Stomach (tissue), 4 donors: ENCODE measurements at regions not wholly inside any gene's neighbourhood (a gene's known extent, or its start where the extent isn't known, plus 50 kb on each side); places are given as distances from the start of the nearest gene placed in this dataset.
"Not testable (repeated sequence)": the region's sequence is repeated elsewhere in the genome, so short reads cannot be mapped to it uniquely, and the experiment has no call there.

Source experiments
- CTCF ChIP-seq, 7 experiments: fragments of 450-650 bp in 4 of 7; fragments of 200-600 bp in 3 of 7; sonication (generic) in 3 of 7; IDR thresholded peaks; one replicate each; pipeline ENCODE4 v1.5.1; 2016 to 2019; ENCODE audit warnings: antibody characterized with exemption in 7 of 7, control low read depth in 2 of 7, mild to moderate bottlenecking in 1 of 7
- POLR2A ChIP-seq, 4 donors: fragments of 450-650 bp; IDR thresholded peaks; one replicate each; pipeline ENCODE4 v1.6.1; 2016; ENCODE audit warnings: antibody characterized with exemption in 4 of 4, control low read depth in 2 of 4, mild to moderate bottlenecking in 1 of 4, moderate library complexity in 1 of 4
- POLR2AphosphoS5 ChIP-seq, 3 donors: sonication (generic); formaldehyde crosslinking; IDR thresholded peaks; one replicate each; pipeline ENCODE4 v1.6.1; 2016; ENCODE audit warnings: antibody characterized with exemption in 3 of 3

GRCh38 chr13:64686536-64686935 lies 2543.6 kb downstream of the PCDH9 start:
- not testable (repeated sequence) for TF ChIP-seq POLR2A, CTCF, POLR2AphosphoS5 (IDR thresholded peaks at IDR 0.05)
